HAP-1 (cell line): ENCODE measurements at regions not wholly inside any gene's neighbourhood (a gene's known extent, or its start where the extent isn't known, plus 50 kb on each side); places are given as distances from the start of the nearest gene placed in this dataset.
"Not testable (repeated sequence)": the region's sequence is repeated elsewhere in the genome, so short reads cannot be mapped to it uniquely, and the experiment has no call there.

Experiments
- DNase-seq, 2 experiments: peaks; one replicate each; pipeline ENCODE4 v3.0.0-alpha.2; 2016 to 2020; ENCODE audit warnings: low spot score in 2 of 2
- H3K27me3 ChIP-seq: fragments of 250-450 bp; sonication (Bioruptor Pico); 2 replicates; pipeline ENCODE4 v1.5.1; 2020; ENCODE audit warnings: low read depth, mild to moderate bottlenecking, moderate library complexity
- H3K36me3 ChIP-seq: fragments of 250-450 bp; sonication (Bioruptor Pico); replicated peaks from 2 replicates; pipeline ENCODE4 v1.5.1; 2020; ENCODE audit warnings: mild to moderate bottlenecking
- H3K4me1 ChIP-seq: fragments of 250-450 bp; sonication (Bioruptor Pico); 2 replicates; pipeline ENCODE4 v1.5.1; 2020; ENCODE audit warnings: mild to moderate bottlenecking
- H3K4me3 ChIP-seq: fragments of 250-450 bp; sonication (Bioruptor Pico); 2 replicates; pipeline ENCODE4 v1.5.1; 2020; ENCODE audit warnings: mild to moderate bottlenecking, moderate library complexity
- H3K9me3 ChIP-seq: fragments of 250-450 bp; sonication (Bioruptor Pico); 2 replicates; pipeline ENCODE4 v1.5.1; 2020; ENCODE audit warnings: mild to moderate bottlenecking, moderate library complexity
- in situ Hi-C: fragments of 300-500 bp; cut with MboI; formaldehyde crosslinking; loops from 3 replicates; pipeline ENCODE4 v1.14.3; 2020; ENCODE audit warnings: low sequenced_read_pairs, inconsistent platforms, mixed read lengths

DNA sequence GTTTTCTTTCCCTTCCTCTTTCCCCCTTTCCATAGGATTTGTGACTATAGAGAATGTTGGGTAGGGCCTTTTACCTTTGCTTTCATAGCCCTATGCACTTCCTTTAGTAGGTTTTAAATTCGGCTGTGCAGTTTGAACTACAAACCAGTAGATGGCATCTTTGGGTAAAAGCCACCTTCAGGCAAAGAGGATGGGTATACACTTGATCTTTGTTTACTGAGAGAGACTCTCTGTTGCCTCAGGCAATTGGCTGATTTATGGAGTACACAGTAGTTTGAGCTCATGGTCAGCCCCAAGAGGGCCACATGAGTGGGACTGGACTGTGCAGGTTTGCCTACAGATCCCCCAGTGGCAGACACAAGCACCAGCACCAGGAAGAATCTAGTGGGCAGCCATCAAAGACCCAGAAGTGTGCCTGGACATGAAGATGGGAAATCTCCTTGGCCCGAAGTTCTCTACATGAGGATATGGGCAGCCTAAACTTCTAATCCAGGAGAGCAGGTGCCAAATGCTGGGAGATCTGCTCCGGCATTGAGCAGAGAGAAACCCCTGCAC lies 1304.3 kb upstream of the DDX18 start:
- in situ Hi-C loops, result no loop called here
- Histone ChIP-seq H3K4me3 (no peak overlapping the region), H3K27me3 (no peaks in the 10 kb centered on the region), H3K4me1 (no peaks in the 10 kb centered on the region), H3K9me3 (no peaks in the 10 kb centered on the region), H3K36me3 (no peaks in the 10 kb centered on the region)
- DNase-seq, result peak; percentile 64 to 71

DNA sequence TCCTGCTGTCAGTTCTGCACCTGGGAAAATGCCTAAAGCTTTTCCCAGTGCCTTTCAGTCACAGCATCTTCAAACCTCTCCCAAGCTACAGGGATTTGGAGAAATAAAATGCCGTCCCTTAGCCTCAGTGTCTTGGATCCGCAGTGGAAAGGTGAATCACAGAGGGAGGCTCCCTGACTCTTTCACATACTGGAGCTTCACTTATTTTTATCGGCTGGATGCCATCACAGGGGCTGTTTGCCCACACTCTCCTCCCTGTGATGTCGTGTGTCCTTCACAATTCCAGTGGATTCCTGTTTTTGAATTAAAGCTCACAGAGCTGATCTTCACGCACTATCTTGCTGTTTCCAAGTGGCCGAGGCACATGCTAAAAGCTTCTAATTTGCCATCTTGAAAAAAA lies 1303.1 kb upstream of the DDX18 start:
- Histone ChIP-seq H3K27me3 (no peaks in the 10 kb centered on the region), H3K9me3 (no peaks in the 10 kb centered on the region), H3K4me3 (no peak overlapping the region), H3K4me1 (no peaks in the 10 kb centered on the region), H3K36me3 (no peaks in the 10 kb centered on the region)
- in situ Hi-C loops, result no loop called here
- no peak for DNase-seq

DNA sequence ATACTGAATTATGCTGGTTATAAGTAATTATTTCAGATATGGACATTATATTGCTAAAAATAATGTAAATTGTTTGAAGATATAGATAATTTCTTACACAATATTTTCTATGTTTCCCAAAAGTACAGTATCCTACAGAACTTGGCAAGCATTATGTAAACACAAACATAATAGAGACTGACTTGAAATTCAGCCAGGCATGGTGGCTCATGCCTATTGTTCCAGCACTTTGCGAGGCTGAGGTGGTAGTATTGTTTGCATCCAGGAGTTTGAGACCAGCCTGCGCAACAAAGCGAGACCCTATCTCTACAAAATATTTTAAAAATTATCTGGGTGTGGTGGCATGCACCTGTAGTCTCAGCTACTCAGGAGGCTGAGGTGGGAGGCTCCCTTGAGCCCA lies 1300.5 kb upstream of the DDX18 start:
- in situ Hi-C loops, result no loop called here
- DNase-seq, result no peak
- Histone ChIP-seq H3K27me3 (no peaks in the 10 kb centered on the region), H3K4me3 (no peak overlapping the region), H3K9me3 (no peaks in the 10 kb centered on the region), H3K4me1 (no peaks in the 10 kb centered on the region), H3K36me3 (no peaks in the 10 kb centered on the region)

DNA sequence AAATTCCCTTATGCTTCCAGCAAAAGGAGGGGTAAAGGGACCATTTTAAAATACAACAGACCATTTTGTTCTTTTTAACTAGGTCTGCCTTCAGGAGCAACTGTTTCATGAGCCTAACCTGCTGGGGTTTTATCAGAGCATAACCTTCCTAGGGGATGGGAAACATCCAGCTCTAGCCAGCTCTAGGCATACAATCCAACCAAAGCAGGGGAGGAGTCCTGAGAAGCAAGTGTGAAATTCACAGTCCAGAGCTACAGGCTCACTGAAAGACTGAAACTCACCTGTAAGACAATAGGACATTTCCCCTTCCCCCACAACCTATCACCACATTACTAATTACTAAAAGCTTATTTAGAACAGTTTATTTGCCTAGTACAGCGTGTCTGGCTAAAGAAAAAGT lies 1296.6 kb upstream of the DDX18 start:
- Histone ChIP-seq H3K9me3 (no peaks in the 10 kb centered on the region), H3K4me3 (no peak overlapping the region), H3K4me1 (no peaks in the 10 kb centered on the region), H3K27me3 (no peaks in the 10 kb centered on the region; the same call in 1 of the 2 replicates), H3K36me3 (no peaks in the 10 kb centered on the region)
- in situ Hi-C loops, result no loop called here
- DNase-seq, result no peak

DNA sequence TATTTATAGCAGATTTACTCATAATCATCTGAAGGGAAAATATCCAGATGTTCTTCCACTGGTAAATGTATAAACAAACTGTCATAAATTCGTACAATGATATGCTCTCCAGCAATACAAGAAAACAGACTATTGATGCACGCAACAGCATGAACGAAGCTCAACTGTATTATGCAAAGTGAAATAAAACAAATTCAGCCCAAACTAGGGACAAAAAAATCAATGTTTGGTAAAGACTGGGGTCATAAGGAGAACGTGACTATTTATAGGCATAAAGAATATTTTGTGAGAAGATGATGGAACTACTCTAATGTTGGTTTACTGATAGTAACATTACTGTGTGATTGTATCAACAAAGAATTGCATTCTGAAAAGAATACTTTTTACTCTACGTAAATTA lies 1276.7 kb upstream of the DDX18 start:
- no peak for DNase-seq
- H3K4me1 ChIP-seq, result no peaks in the 10 kb centered on the region
- H3K27me3 ChIP-seq, result no peaks in the 10 kb centered on the region
- no peaks in the 10 kb centered on the region for H3K36me3 ChIP-seq
- H3K4me3 ChIP-seq, result no peak overlapping the region
- in situ Hi-C loops, result no loop called here
- H3K9me3 ChIP-seq, result no peaks in the 10 kb centered on the region; the same call in 1 of the 2 replicates

DNA sequence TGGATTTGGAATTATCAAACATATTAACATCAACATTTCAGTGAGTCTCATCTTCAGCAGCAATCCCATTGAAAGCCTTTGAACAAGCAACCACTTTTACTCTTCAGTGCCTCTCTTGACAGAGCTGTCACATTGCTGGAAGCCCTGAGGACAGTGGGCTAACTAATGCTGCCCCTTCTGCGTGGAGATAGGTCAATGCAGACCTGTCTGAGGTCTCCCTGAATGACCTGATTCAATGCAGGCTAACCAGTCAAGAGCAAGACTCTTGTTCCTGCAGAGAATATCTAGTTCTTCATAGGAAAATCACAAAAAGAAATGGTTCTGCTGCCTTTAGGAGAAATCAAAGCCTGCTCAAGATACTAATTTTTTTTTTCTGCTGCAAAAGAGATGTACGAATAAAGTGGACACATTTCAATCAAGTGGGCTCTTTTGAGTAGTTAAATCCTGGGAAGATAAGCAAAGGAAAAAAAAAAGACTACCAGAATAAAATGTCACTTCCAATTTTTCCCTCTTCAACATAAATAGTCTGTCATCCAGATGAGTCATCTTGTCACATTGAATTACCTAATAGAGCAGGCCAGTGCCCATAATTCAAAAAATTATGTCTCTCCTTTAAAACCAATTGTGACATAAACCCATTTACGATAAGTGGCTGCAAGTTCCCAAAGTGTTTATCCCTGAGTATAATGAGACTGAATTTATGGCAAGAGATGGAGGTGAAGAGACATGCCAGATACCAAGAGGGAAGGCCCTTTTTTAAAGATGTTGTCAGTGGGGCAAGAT lies 1269.0 kb upstream of the DDX18 start:
- DNase-seq, result no peak
- Histone ChIP-seq H3K4me1 (no peaks in the 10 kb centered on the region), H3K9me3 (no peaks in the 10 kb centered on the region; the same call in none of the 2 replicates), H3K27me3 (peaks cover 3% of the 10 kb centered on the region; the same call in 1 of the 2 replicates), H3K36me3 (no peaks in the 10 kb centered on the region), H3K4me3 (no peak overlapping the region)
- in situ Hi-C loops, result no loop called here

DNA sequence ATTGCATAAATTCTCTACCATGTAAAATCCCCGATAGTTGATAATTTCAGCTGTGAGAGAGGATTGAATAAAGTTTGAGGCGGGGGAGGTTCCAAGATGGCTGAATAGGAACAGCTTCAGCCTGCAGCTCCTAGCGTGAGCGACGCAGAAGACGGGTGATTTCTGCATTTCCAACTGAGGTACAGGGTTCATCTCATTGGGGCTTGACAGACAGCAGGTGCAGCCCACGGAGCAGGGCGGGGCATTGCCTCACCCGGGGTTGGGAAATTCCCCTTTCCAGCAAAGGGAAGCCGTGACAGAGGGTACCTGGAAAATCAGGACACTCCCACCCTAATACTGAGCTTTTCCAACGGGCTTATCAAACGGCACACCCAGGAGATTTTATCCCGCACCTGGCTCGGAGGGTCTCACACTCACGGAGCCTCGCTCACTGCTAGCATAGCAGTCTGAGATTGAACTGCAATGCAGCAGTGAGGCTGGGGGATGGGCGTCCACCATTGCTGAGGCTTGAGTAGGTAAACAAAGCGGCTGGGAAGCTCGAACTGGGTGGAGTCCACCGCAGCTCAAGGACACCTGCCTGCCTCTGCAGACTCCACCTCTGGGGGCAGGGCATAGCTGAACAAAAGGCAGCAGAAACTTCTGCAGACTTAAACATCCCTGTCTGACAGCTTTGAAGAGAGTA lies 1261.6 kb upstream of the DDX18 start:
- H3K36me3 ChIP-seq, H3K4me3 ChIP-seq, H3K27me3 ChIP-seq, DNase-seq, H3K9me3 ChIP-seq, H3K4me1 ChIP-seq, in situ Hi-C loops: not testable (repeated sequence)

DNA sequence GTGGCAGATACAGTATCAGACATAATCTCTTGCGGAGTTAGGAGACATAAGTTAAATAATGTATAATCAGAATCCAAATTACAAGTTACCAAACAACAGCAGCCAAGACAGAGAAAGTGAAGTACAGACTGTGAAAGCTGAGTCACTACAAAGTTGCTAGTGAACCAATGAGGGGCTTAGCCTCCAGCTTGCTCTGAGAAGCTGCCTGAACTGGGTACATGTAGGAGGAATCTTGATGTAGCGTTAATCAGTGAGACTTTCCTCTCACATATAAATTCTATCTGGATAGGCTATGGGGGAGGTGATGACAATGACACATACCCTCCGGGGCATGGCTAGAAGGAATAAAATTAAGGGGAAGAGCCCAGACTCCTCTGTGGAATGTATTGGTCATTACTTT lies 1234.3 kb upstream of the DDX18 start:
- in situ Hi-C loops, result no loop called here
- no peaks in the 10 kb centered on the region for H3K9me3 ChIP-seq
- no peak for DNase-seq

DNA sequence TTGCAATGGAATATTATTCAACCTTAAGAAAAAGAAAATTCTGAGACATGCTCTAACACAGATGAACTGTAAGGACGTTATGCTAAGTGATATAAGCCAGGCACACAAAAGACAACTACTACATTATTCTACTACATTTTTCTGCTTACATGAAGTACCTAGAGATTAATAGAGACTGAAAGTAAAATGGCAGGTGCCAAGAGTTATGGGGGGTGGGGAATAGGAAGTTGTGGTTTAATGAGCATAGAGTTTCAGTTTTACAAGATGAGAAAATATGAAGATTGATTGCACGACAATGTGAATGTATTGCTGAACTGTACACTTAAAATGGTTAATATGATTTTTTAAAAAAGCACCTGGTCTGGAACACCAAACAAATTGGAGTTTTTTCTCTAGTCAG lies 1231.6 kb upstream of the DDX18 start:
- no peaks in the 10 kb centered on the region; the same call in 1 of the 2 replicates for H3K4me1 ChIP-seq
- H3K4me3 ChIP-seq, result no peak overlapping the region
- H3K27me3 ChIP-seq, result no peaks in the 10 kb centered on the region
- in situ Hi-C loops, result no loop called here
- H3K36me3 ChIP-seq, result no peaks in the 10 kb centered on the region
- no peak for DNase-seq
- no peaks in the 10 kb centered on the region for H3K9me3 ChIP-seq

More for the DNA sequence above, 1234.3 kb upstream of the DDX18 start:
- Histone ChIP-seq H3K36me3 (no peaks in the 10 kb centered on the region), H3K4me1 (no peaks in the 10 kb centered on the region), H3K4me3 (no peak overlapping the region), H3K27me3 (no peaks in the 10 kb centered on the region)

DNA sequence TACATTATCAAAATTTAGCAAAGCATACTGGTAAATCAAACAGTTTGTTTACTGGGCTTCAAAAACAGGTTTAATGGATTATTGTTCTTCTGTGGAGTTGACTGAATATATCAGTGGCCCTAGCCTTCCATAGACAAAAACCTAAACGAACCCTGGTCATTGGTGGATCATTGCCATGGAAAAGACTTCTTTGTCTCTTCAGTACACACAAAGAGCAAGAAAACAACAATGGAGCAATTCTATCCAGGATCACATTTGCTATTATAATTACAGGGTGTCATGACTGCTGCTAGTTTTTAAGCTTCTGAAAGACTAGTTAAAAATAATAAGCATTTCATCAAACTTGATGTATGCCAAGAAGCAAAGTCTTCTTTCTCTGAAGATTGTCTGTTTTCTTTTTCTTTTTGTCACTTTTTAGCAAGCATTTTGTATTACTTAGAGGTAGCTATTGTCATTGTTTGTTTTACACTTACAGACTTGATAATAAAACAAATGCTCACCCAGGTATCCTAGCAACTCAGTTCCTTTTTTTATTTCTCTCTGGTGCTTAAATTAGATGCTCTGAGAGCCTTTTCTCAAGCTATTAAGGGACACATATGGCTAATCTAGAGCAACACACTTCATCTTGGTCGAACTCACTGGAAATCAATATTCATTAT lies 1228.7 kb upstream of the DDX18 start:
- in situ Hi-C loops, result no loop called here
- no peaks in the 10 kb centered on the region for H3K36me3 ChIP-seq
- DNase-seq, result peak in 1 of 2 experiments; percentile 14
- no peaks in the 10 kb centered on the region for H3K9me3 ChIP-seq
- no peaks in the 10 kb centered on the region for H3K27me3 ChIP-seq
- no peak overlapping the region for H3K4me3 ChIP-seq
- no peaks in the 10 kb centered on the region; the same call in 1 of the 2 replicates for H3K4me1 ChIP-seq

DNA sequence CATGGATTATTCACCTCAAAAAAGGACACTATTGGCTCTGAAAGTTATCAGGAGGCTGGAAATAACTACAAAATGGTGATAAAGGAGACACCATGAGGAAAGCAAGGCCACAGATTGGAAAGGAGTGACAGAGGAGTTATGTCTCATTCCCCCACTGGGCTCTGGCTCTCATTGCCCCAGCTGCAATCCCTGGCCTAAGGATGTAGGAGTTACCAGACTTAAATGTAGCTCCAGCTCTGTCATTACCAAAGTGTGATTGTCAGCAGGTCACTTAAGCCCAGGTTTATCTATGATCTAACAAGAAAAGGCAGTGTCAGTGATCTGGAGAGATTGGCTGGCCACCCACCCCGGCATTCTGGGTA lies 1228.2 kb upstream of the DDX18 start:
- in situ Hi-C loops, result no loop called here
- no peak for DNase-seq
- no peak overlapping the region for H3K4me3 ChIP-seq
- H3K4me1 ChIP-seq, result no peaks in the 10 kb centered on the region; the same call in 1 of the 2 replicates
- no peaks in the 10 kb centered on the region for H3K9me3 ChIP-seq
- H3K27me3 ChIP-seq, result no peaks in the 10 kb centered on the region
- H3K36me3 ChIP-seq, result no peaks in the 10 kb centered on the region
